GM19025 (cell line): ENCODE measurements at regions not wholly inside any gene's neighbourhood (a gene's known extent, or its start where the extent isn't known, plus 50 kb on each side); places are given as distances from the start of the nearest gene placed in this dataset.
"Not testable (repeated sequence)": the region's sequence is repeated elsewhere in the genome, so short reads cannot be mapped to it uniquely, and the experiment has no call there.

ENCODE experiments used
- ATAC-seq: cut with Tn5 transposase; IDR thresholded peaks from one replicate; pipeline ENCODE4 v1.9.1; 2021; ENCODE audit warnings: mild to moderate bottlenecking, low read depth, moderate library complexity; ENCODE audit not compliant: unreplicated experiment

GRCh38 chr10:114872519-114873087 is 51.0 kb downstream of the FHIP2A start:
- ATAC-seq, result no peak

DNA sequence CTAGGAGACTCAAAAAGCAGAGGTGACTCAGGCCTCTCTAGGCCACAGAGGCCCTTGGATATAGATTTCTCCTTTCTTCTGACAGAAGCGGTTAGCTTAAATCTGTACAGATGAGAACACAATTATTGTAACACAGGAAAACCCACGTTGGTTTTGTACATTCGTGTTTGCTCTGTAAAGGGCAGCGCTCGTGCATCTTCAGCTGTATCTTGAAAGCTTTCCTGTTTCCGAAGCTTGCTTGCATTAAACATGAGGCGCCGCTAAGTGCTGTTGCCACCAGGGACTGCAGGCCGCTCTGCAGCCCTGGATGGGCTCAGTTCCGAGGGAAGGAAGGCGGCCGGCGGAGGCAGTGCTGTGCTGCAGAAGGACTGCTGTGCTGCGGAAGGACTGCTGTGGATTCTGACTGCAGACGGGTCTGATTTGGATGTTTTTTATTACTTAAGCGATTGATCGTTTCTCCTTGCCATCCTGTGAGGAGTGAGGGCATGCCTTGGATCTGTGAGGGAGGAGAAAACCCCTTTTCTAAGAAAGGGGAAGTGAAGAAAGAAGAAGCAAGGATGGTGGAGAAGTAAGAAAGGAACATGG is 53.3 kb downstream of the FHIP2A start:
- peak; percentile 37 for ATAC-seq

DNA sequence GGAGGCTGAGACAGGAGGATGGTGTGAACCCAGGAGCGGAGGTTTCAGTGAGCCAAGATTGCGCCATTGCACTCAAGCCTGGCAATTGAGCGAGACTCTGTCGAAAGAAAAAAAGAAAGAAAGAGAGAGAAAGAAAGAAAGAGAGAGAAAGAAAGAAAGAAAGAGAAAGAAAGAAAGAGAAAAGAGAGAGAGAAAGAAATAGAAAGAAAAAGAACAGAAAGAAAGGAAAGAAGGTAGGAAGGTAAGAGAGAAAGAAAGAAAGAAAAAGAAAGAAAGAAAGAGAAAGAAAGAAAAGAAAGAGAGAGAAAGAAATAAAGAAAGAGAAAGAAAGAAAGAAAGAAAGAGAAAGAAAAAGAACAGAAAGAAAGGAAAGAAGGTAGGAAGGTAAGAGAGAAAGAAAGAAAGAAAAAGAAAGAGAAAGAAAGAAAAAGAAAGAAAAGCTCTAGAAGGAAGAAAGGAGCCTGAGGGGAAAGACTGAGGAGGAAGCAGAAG is 54.1 kb downstream of the FHIP2A start:
- not testable (repeated sequence) for ATAC-seq

DNA sequence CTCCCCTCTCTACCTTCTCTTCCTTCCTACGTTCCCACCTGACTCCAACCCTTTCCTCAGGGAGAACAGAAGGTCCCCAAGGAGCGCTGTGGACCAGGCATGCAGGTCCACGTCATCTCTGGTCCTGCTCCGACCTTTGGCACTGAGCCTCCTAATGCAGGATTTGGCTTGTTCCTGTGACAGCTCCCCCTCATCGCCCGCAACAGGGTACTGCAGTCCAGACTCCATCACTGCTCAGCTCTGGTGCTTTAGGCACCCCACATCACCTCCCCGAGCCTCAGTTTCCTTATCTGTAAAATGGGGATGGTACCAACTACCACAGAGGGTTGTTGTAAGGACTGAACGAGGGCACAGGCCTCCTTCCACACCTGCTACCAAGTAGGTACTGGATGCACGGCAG is 54.6 kb downstream of the FHIP2A start:
- ATAC-seq, result no peak

DNA sequence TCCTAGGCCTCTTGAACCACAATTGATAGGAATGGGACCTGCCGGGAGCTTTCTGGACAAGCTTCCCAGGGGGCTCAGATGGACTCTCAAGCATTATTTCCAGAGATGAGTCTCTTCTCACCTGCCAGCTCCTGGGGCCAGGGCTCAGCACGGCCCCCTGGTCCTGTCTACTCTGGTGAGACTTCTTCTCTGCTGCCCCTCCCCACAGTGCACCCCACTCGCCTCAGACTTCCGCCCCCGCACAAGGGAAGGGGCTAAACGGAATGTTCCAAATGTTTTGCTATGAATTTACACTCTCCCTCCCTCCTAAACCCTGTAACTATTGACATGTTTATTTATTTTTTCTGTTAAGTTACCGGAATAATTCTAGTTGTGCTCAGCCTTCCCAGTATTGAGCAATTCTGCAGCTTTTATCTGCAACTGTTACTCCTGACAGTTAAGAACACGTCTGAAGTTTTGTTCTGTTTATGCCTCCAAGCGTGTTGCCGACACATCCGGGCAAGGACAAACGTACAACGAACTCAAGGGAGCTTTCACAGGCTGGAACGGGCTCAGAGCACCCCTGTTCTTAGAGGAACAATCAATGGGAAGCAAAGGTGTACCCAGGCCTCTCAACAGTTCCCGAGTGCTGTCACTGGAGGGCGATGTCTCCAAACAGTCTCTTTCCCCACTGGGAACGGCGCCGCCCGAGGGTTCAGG is 55.2 kb downstream of the FHIP2A start:
- peak; percentile 55 for ATAC-seq

- no peak for ATAC-seq
Observed at GRCh38 chr10:114877301-114877644, 55.7 kb downstream of the FHIP2A start.

DNA sequence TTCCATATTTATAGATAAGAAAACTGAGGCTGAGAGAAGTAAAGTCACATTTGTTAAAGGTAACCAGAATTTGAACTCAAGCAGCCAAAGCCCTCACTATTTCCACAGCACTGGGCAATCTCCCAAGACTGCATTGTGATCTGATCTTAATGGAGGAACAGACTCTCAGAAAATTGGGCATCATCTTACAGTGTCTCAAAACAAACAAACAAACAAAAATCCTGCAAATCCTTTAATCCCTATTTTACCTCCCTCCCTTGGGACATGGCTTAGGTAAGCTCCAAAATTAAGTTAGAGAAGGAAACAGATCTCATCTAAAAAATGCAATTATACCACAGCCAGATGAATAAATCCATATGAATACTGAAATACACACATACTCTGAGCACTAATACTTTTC is 57.5 kb downstream of the FHIP2A start:
- no peak for ATAC-seq

- ATAC-seq, result peak; percentile 50
Observed at GRCh38 chr10:114879541-114880158, 58.1 kb downstream of the FHIP2A start.

- ATAC-seq, result no peak
Observed at GRCh38 chr10:114881417-114881816, 56.6 kb upstream of the TRUB1 start.

DNA sequence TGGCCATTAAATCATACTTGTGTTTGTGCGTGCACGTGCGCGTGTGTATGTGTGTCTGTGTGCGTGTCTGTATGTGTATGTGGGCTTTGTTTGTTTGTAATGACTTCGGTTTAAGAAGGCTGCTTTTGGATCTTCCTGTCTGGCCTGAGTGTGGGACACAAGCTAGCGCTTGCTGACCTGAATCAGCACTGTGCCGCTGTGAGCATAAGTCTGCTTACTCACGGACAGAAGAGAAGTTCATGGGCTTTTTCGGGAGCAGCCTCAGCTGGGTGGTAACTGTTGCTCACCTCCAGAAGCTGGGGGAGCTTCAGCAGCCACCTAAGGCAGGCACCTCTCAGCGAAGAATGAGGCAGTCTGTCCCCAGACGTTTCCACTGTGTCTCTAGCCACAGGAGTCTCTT is 56.1 kb upstream of the TRUB1 start:
- ATAC-seq, result no peak

GRCh38 chr10:114885443-114885842 is 52.6 kb upstream of the TRUB1 start:
- no peak for ATAC-seq
